ENCODE measurements at regions not wholly inside any gene's neighbourhood (a gene's known extent, or its start where the extent isn't known, plus 50 kb on each side); places are given as distances from the start of the nearest gene placed in this dataset.

DNA sequence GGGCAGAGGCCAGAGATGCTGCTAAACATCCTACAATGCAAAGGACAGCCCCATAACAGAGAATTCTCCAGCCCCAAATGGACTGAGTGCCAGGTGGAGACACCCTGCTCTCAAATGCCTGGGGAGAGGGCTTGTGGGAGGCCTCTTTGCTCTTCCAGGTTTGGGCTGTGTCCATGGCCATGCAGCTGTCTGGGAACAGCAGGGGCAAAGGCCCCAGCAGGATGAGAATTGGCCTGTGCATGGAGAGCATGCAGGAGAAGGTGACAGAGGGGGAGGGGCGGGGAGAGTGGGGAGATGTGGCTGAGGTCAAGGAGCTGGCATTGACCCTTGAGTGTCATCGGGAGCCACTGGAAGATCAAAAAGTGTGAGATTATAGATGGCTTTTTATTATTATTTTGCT is 111.5 kb upstream of the ERCC6L2 start:
- TF ChIP-seq, protein P1, sequence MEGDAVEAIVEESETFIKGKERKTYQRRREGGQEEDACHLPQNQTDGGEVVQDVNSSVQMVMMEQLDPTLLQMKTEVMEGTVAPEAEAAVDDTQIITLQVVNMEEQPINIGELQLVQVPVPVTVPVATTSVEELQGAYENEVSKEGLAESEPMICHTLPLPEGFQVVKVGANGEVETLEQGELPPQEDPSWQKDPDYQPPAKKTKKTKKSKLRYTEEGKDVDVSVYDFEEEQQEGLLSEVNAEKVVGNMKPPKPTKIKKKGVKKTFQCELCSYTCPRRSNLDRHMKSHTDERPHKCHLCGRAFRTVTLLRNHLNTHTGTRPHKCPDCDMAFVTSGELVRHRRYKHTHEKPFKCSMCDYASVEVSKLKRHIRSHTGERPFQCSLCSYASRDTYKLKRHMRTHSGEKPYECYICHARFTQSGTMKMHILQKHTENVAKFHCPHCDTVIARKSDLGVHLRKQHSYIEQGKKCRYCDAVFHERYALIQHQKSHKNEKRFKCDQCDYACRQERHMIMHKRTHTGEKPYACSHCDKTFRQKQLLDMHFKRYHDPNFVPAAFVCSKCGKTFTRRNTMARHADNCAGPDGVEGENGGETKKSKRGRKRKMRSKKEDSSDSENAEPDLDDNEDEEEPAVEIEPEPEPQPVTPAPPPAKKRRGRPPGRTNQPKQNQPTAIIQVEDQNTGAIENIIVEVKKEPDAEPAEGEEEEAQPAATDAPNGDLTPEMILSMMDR (IDR thresholded peaks at IDR 0.05): no peak
- POLR2A ChIA-PET: no interaction called here
- no peaks in the 10 kb centered on the region for H3K27me3 ChIP-seq (ENCODE audit: control insufficient read depth in 1 of 2, insufficient read depth in 2 of 2, low read length in 2 of 2)
- H3K4me1 ChIP-seq (ENCODE audit: insufficient read depth, low read length): no peaks in the 10 kb centered on the region
- no peak overlapping the region for H3K27ac ChIP-seq (ENCODE audit: low read depth in 1 of 2, low read length in 2 of 2)
- no peaks in the 10 kb centered on the region for H3K9me3 Mint-ChIP-seq
- peaks cover 4% of the 10 kb centered on the region for H3K4me1 Mint-ChIP-seq (ENCODE audit: low read depth)
- ATAC-seq (ENCODE audit: poor library complexity): no peak
- CTCF ChIA-PET: no interaction called here
- peaks cover 21% of the 10 kb centered on the region for H3K27me3 Mint-ChIP-seq
- no peak overlapping the region for H3K4me3 Mint-ChIP-seq
- no peak for DNase-seq
- no peaks in the 10 kb centered on the region for H3K36me3 Mint-ChIP-seq (ENCODE audit: low read depth)
- H3K27ac Mint-ChIP-seq: no peak overlapping the region
- no peaks in the 10 kb centered on the region for H3K9me3 ChIP-seq (ENCODE audit: control insufficient read depth in 1 of 2, insufficient read depth in 1 of 2, low read length in 2 of 2)
- no peaks in the 10 kb centered on the region for H3K36me3 ChIP-seq (ENCODE audit: insufficient read depth, low read length)
- no peak overlapping the region for H3K4me3 ChIP-seq (ENCODE audit: low read length)
- intact Hi-C loops (cut with DNase I, micrococcal nuclease): no loop called here

DNA sequence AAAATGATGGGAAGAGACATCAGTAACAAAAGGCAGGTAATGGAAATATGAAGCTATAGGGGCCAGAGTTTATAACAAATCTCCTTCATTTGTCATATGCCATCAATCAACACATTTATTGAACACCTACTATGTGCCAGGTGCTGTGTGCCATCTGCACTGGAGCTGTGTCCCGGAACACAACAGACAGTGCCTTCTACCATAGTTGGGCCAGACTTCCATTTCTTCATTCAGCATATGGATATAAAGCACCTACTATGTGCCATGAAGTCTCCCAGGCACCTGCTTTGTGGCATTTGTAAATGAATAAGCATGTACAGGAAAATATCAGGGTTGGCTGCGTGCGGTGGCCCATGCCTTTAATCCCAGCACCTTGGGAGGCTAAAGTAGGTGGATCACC is 112.5 kb upstream of the ERCC6L2 start:
- TF ChIP-seq, protein P1 (IDR thresholded peaks at IDR 0.05): no peak
- no peaks in the 10 kb centered on the region for H3K27me3 ChIP-seq (ENCODE audit: control insufficient read depth in 1 of 2, insufficient read depth in 2 of 2, low read length in 2 of 2)
- H3K4me1 ChIP-seq (ENCODE audit: insufficient read depth, low read length): no peaks in the 10 kb centered on the region
- Mint-ChIP-seq H3K4me3 (no peak overlapping the region), H3K9me3 (no peaks in the 10 kb centered on the region), H3K27me3 (peaks cover 16% of the 10 kb centered on the region), H3K4me1 (ENCODE audit: low read depth) (peaks cover 4% of the 10 kb centered on the region), H3K36me3 (ENCODE audit: low read depth) (no peaks in the 10 kb centered on the region), H3K27ac (no peak overlapping the region)
- intact Hi-C loops (cut with DNase I, micrococcal nuclease): no loop called here
- CTCF ChIA-PET: no interaction called here
- H3K9me3 ChIP-seq (ENCODE audit: control insufficient read depth in 1 of 2, insufficient read depth in 1 of 2, low read length in 2 of 2): no peaks in the 10 kb centered on the region
- POLR2A ChIA-PET: no interaction called here
- ATAC-seq (ENCODE audit: poor library complexity) (no peak), DNase-seq (no peak)
- H3K36me3 ChIP-seq (ENCODE audit: insufficient read depth, low read length): no peaks in the 10 kb centered on the region
- H3K4me3 ChIP-seq (ENCODE audit: low read length): no peak overlapping the region
- H3K27ac ChIP-seq (ENCODE audit: low read depth in 1 of 2, low read length in 2 of 2): no peak overlapping the region

DNA sequence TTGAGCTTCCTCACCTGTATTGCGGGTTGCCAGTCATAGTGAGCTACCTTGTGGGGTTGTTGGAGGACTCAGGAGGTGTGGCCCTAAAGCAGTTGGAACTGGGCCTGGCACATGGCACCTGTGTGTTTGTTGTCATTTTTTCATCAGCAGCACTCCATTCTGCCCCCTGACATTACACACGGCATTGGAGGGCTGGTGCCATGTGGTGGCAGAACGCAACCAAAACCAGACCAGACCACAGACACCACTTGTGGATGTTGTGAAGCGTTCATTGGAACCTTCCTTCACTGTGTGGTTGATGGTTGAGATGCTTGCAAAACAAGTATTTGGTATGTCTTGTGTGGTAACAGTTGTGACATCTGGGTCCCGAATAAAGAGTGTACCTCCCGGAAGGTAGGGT is 113.2 kb upstream of the ERCC6L2 start:
- Histone ChIP-seq H3K9me3 (ENCODE audit: control insufficient read depth in 1 of 2, insufficient read depth in 1 of 2, low read length in 2 of 2) (no peaks in the 10 kb centered on the region), H3K4me3 (ENCODE audit: low read length) (no peak overlapping the region), H3K4me1 (ENCODE audit: insufficient read depth, low read length) (no peaks in the 10 kb centered on the region), H3K36me3 (ENCODE audit: insufficient read depth, low read length) (no peaks in the 10 kb centered on the region), H3K27me3 (ENCODE audit: control insufficient read depth in 1 of 2, insufficient read depth in 2 of 2, low read length in 2 of 2) (no peaks in the 10 kb centered on the region), H3K27ac (ENCODE audit: low read depth in 1 of 2, low read length in 2 of 2) (no peak overlapping the region)
- Mint-ChIP-seq H3K4me3 (no peak overlapping the region), H3K36me3 (ENCODE audit: low read depth) (no peaks in the 10 kb centered on the region), H3K9me3 (no peaks in the 10 kb centered on the region), H3K27ac (no peak overlapping the region), H3K4me1 (ENCODE audit: low read depth) (peaks cover 4% of the 10 kb centered on the region), H3K27me3 (peaks cover 11% of the 10 kb centered on the region)
- ATAC-seq (ENCODE audit: poor library complexity) (no peak), DNase-seq (peak in 1 of 14 experiments; percentile 20)
- POLR2A ChIA-PET: no interaction called here
- TF ChIP-seq, protein P1 (IDR thresholded peaks at IDR 0.05): no peak
- CTCF ChIA-PET: no interaction called here
- intact Hi-C loops (cut with DNase I, micrococcal nuclease): no loop called here
